Activated naive CD4-positive, alpha-beta T cell treated with anti-CD3 and anti-CD28 coated beads, Interleukin-2, amount 50 U/mL, for 24 hours (primary cell): ENCODE measurements at regions not wholly inside any gene's neighbourhood (a gene's known extent, or its start where the extent isn't known, plus 50 kb on each side); places are given as distances from the start of the nearest gene placed in this dataset.

Experiments
- H3K27ac Mint-ChIP-seq: one replicate; pipeline ENCODE4 v1.8.0; 2021; ENCODE audit warnings: mild to moderate bottlenecking, mixed read lengths
- H3K27me3 Mint-ChIP-seq: one replicate; pipeline ENCODE4 v1.8.0; 2021; ENCODE audit warnings: mixed read lengths
- H3K36me3 Mint-ChIP-seq: one replicate; pipeline ENCODE4 v1.8.0; 2021; ENCODE audit warnings: mixed read lengths
- H3K4me1 Mint-ChIP-seq: one replicate; pipeline ENCODE4 v1.8.0; 2021; ENCODE audit warnings: mixed read lengths
- H3K4me3 Mint-ChIP-seq: one replicate; pipeline ENCODE4 v1.8.0; 2021; ENCODE audit warnings: mild to moderate bottlenecking, mixed read lengths
- H3K9me3 Mint-ChIP-seq: one replicate; pipeline ENCODE4 v1.8.0; 2021; ENCODE audit warnings: mixed read lengths

GRCh38 chr13:28559636-28560259, 64.8 kb upstream of the FLT1 start:
- Mint-ChIP-seq H3K36me3 (no peaks in the 10 kb centered on the region), H3K27ac (no peak overlapping the region), H3K9me3 (no peaks in the 10 kb centered on the region), H3K4me1 (no peaks in the 10 kb centered on the region), H3K4me3 (no peak overlapping the region), H3K27me3 (peaks cover 4% of the 10 kb centered on the region)

GRCh38 chr13:28558567-28558966, 63.6 kb upstream of the FLT1 start:
- Mint-ChIP-seq H3K27ac (no peak overlapping the region), H3K36me3 (no peaks in the 10 kb centered on the region), H3K9me3 (no peaks in the 10 kb centered on the region), H3K4me1 (no peaks in the 10 kb centered on the region), H3K27me3 (peaks cover 4% of the 10 kb centered on the region), H3K4me3 (no peak overlapping the region)

GRCh38 chr13:28557725-28558520, 63.0 kb upstream of the FLT1 start:
- no peak overlapping the region for H3K4me3 Mint-ChIP-seq
- H3K4me1 Mint-ChIP-seq = no peaks in the 10 kb centered on the region
- peaks cover 4% of the 10 kb centered on the region for H3K27me3 Mint-ChIP-seq
- no peak overlapping the region for H3K27ac Mint-ChIP-seq
- no peaks in the 10 kb centered on the region for H3K36me3 Mint-ChIP-seq
- no peaks in the 10 kb centered on the region for H3K9me3 Mint-ChIP-seq

- H3K36me3 Mint-ChIP-seq = no peaks in the 10 kb centered on the region
- H3K9me3 Mint-ChIP-seq = no peaks in the 10 kb centered on the region
- no peak overlapping the region for H3K27ac Mint-ChIP-seq
- H3K4me1 Mint-ChIP-seq = no peaks in the 10 kb centered on the region
- H3K27me3 Mint-ChIP-seq = peaks cover 4% of the 10 kb centered on the region
- no peak overlapping the region for H3K4me3 Mint-ChIP-seq
Observed at GRCh38 chr13:28555096-28555495, 60.2 kb upstream of the FLT1 start.

GRCh38 chr13:28553971-28554370, 59.0 kb upstream of the FLT1 start:
- Mint-ChIP-seq H3K27me3 (peaks cover 3% of the 10 kb centered on the region), H3K9me3 (no peaks in the 10 kb centered on the region), H3K4me3 (no peak overlapping the region), H3K4me1 (no peaks in the 10 kb centered on the region), H3K27ac (no peak overlapping the region), H3K36me3 (no peaks in the 10 kb centered on the region)

GRCh38 chr13:28552288-28552687, 57.4 kb upstream of the FLT1 start:
- no peaks in the 10 kb centered on the region for H3K36me3 Mint-ChIP-seq
- no peak overlapping the region for H3K4me3 Mint-ChIP-seq
- no peaks in the 10 kb centered on the region for H3K9me3 Mint-ChIP-seq
- no peak overlapping the region for H3K27ac Mint-ChIP-seq
- no peaks in the 10 kb centered on the region for H3K4me1 Mint-ChIP-seq
- peaks cover 3% of the 10 kb centered on the region for H3K27me3 Mint-ChIP-seq

- Mint-ChIP-seq H3K27me3 (peaks cover 3% of the 10 kb centered on the region), H3K27ac (no peak overlapping the region), H3K36me3 (no peaks in the 10 kb centered on the region)
Observed at GRCh38 chr13:28551498-28551895, 56.6 kb upstream of the FLT1 start.

GRCh38 chr13:28550721-28551497, 56.0 kb upstream of the FLT1 start:
- H3K9me3 Mint-ChIP-seq = no peaks in the 10 kb centered on the region
- H3K27ac Mint-ChIP-seq = no peak overlapping the region
- peaks cover 3% of the 10 kb centered on the region for H3K27me3 Mint-ChIP-seq
- no peak overlapping the region for H3K4me3 Mint-ChIP-seq
- no peaks in the 10 kb centered on the region for H3K4me1 Mint-ChIP-seq
- no peaks in the 10 kb centered on the region for H3K36me3 Mint-ChIP-seq

More at GRCh38 chr13:28551498-28551895, 56.6 kb upstream of the FLT1 start:
- Mint-ChIP-seq H3K4me3 (no peak overlapping the region), H3K4me1 (no peaks in the 10 kb centered on the region), H3K9me3 (no peaks in the 10 kb centered on the region)

GRCh38 chr13:28550091-28550490, 55.2 kb upstream of the FLT1 start:
- Mint-ChIP-seq H3K9me3 (no peaks in the 10 kb centered on the region), H3K27ac (no peak overlapping the region), H3K4me3 (no peak overlapping the region), H3K36me3 (no peaks in the 10 kb centered on the region), H3K27me3 (peaks cover 5% of the 10 kb centered on the region), H3K4me1 (no peaks in the 10 kb centered on the region)

GRCh38 chr13:28548872-28549271, 53.9 kb upstream of the FLT1 start:
- Mint-ChIP-seq H3K36me3 (no peaks in the 10 kb centered on the region), H3K4me1 (no peaks in the 10 kb centered on the region), H3K4me3 (no peak overlapping the region), H3K9me3 (no peaks in the 10 kb centered on the region), H3K27ac (no peak overlapping the region), H3K27me3 (peaks cover 8% of the 10 kb centered on the region)

- Mint-ChIP-seq H3K36me3 (no peaks in the 10 kb centered on the region), H3K4me1 (no peaks in the 10 kb centered on the region), H3K27ac (no peak overlapping the region), H3K27me3 (peaks cover 8% of the 10 kb centered on the region), H3K9me3 (no peaks in the 10 kb centered on the region), H3K4me3 (no peak overlapping the region)
Observed at GRCh38 chr13:28548468-28548867, 53.5 kb upstream of the FLT1 start.

- H3K27me3 Mint-ChIP-seq = peaks cover 10% of the 10 kb centered on the region
- H3K9me3 Mint-ChIP-seq = no peaks in the 10 kb centered on the region
- H3K4me3 Mint-ChIP-seq = no peak overlapping the region
- no peaks in the 10 kb centered on the region for H3K4me1 Mint-ChIP-seq
- H3K36me3 Mint-ChIP-seq = no peaks in the 10 kb centered on the region
- H3K27ac Mint-ChIP-seq = no peak overlapping the region
Observed at GRCh38 chr13:28545583-28546333, 50.8 kb upstream of the FLT1 start.
